Adrenal gland (tissue), 9 donors: ENCODE measurements at regions not wholly inside any gene's neighbourhood (a gene's known extent, or its start where the extent isn't known, plus 50 kb on each side); places are given as distances from the start of the nearest gene placed in this dataset.
"Not testable (repeated sequence)": the region's sequence is repeated elsewhere in the genome, so short reads cannot be mapped to it uniquely, and the experiment has no call there.

Experiments used
- DNase-seq, 7 donors: peaks; one replicate each; pipeline ENCODE4 v3.0.0-alpha.2; 2019 to 2020
- H3K27ac ChIP-seq, 5 donors: fragments of 200-600 bp; sonication (generic) in 4 of 5; 1 replicate in 3 of 5; 2 replicates in 2 of 5; pipeline versions ENCODE4 v1.5.1 to v1.8.0; 2016 to 2020; ENCODE audit warnings: mild to moderate bottlenecking in 1 of 5
- H3K27me3 ChIP-seq: fragments of 200-600 bp; 2 replicates; pipeline ENCODE4 v1.8.0; 2021
- H3K36me3 ChIP-seq, 2 donors: fragments of 200-600 bp; replicated peaks in 1 of 2; 1 replicate in 1 of 2; 2 replicates in 1 of 2; pipeline versions ENCODE4 v1.5.1 to v1.8.0; 2018 to 2022
- H3K4me1 ChIP-seq, 2 donors: fragments of 200-600 bp; replicated peaks in 1 of 2; 1 replicate in 1 of 2; 2 replicates in 1 of 2; pipeline versions ENCODE4 v1.5.1 to v1.8.0; 2018 to 2021
- H3K4me3 ChIP-seq, 4 donors: fragments of 200-600 bp; sonication (generic) in 3 of 4; one replicate each; pipeline ENCODE4 v1.5.1; 2016 to 2018
- H3K9me3 ChIP-seq, 3 donors: fragments of 200-600 bp; sonication (generic) in 1 of 3; replicated peaks in 1 of 3; 1 replicate in 2 of 3; 2 replicates in 1 of 3; pipeline versions ENCODE4 v1.5.1 to v1.8.0; 2016 to 2021
- CTCF ChIP-seq, 6 experiments: fragments of 450-650 bp in 4 of 6; fragments of 200-600 bp in 2 of 6; sonication (generic) in 1 of 6; IDR thresholded peaks; 1 replicate in 5 of 6; 2 replicates in 1 of 6; pipeline versions ENCODE4 v1.5.1 to v1.8.0; 2016 to 2021; ENCODE audit warnings: antibody characterized with exemption in 6 of 6, mild to moderate bottlenecking in 2 of 6, moderate library complexity in 1 of 6
- POLR2A ChIP-seq, 2 donors: fragments of 450-650 bp; IDR thresholded peaks; one replicate each; pipeline ENCODE4 v1.6.1; 2017; ENCODE audit warnings: antibody characterized with exemption in 2 of 2, mild to moderate bottlenecking in 2 of 2, moderate library complexity in 1 of 2
- WGBS, 4 donors: extraction: QIAGEN DNeasy Blood & Tissue Kit in 2 of 4; methylation state at CpG; one replicate each; pipeline versions ENCODE4 v1.1.5 to v1.1.7; 2013 to 2017; 5-methylcytosine and 5-hydroxymethylcytosine counted together
- intact Hi-C, 2 donors: fragments of 100-400 bp; cut with DNase I; formaldehyde crosslinking; loops; one replicate each; pipeline versions ENCODE4 v1.14.1 to v1.15.0; 2022 to 2023
- donor health status: healthy with polysubstance abuse.
- donor health status: Bipolar disorder and iron deficiency.
- donor health status: DM: yes; HTN: yes; CAD: no.
- donor health status: DM: no; HTN: no; CAD: no.
- donor health status: DM: no; HTN: no; CAD: no.

- DNase-seq, result no peak
- no peaks in the 10 kb centered on the region for H3K9me3 ChIP-seq
- TF ChIP-seq POLR2A (IDR thresholded peaks at IDR 0.05) (no peak), CTCF (IDR thresholded peaks at IDR 0.05) (no peak)
- H3K4me1 ChIP-seq, result no peaks in the 10 kb centered on the region
- WGBS, 4 donors, result 61 to 79% (median 73%) methylated on average over 2 of the region's 2 CpGs
- intact Hi-C loops, result no loop called here
- H3K27me3 ChIP-seq, result no peaks in the 10 kb centered on the region
- H3K36me3 ChIP-seq, result no peaks in the 10 kb centered on the region
- H3K27ac ChIP-seq, result no peak overlapping the region
- H3K4me3 ChIP-seq, result no peak overlapping the region
Measured at GRCh38 chr4:160717848-160718247, 1446.0 kb downstream of the FSTL5 start.

GRCh38 chr4:160724063-160724462 lies 1439.7 kb downstream of the FSTL5 start:
- intact Hi-C loops, result no loop called here
- H3K27me3 ChIP-seq, result no peaks in the 10 kb centered on the region
- no peak overlapping the region for H3K27ac ChIP-seq
- no peak for DNase-seq
- H3K9me3 ChIP-seq, result no peaks in the 10 kb centered on the region
- TF ChIP-seq POLR2A (IDR thresholded peaks at IDR 0.05), result no peak
- TF ChIP-seq CTCF (IDR thresholded peaks at IDR 0.05), result no peak
- H3K4me1 ChIP-seq, result no peaks in the 10 kb centered on the region
- no peaks in the 10 kb centered on the region for H3K36me3 ChIP-seq
- H3K4me3 ChIP-seq, result no peak overlapping the region

- no peaks in the 10 kb centered on the region for H3K36me3 ChIP-seq
- DNase-seq, result no peak
- intact Hi-C loops, result no loop called here
- H3K4me1 ChIP-seq, result no peaks in the 10 kb centered on the region
- H3K4me3 ChIP-seq, result no peak overlapping the region
- no peak for TF ChIP-seq POLR2A (IDR thresholded peaks at IDR 0.05)
- no peak for TF ChIP-seq CTCF (IDR thresholded peaks at IDR 0.05)
- H3K9me3 ChIP-seq, result no peaks in the 10 kb centered on the region
- no peaks in the 10 kb centered on the region for H3K27me3 ChIP-seq
- WGBS, 4 donors, result 71 to 83% (median 76%) methylated on average over 1 of the region's 1 CpG
- H3K27ac ChIP-seq, result no peak overlapping the region
Measured at GRCh38 chr4:160745126-160745525, 1418.7 kb downstream of the FSTL5 start.

GRCh38 chr4:160746585-160746984 lies 1417.2 kb downstream of the FSTL5 start:
- H3K36me3 ChIP-seq, H3K4me1 ChIP-seq, H3K9me3 ChIP-seq, DNase-seq, H3K27me3 ChIP-seq, H3K4me3 ChIP-seq, intact Hi-C loops, H3K27ac ChIP-seq: not testable (repeated sequence)
- 82 to 92% (median 85%) methylated on average over 7 to 8 of the region's 8 CpGs for WGBS, 4 donors

GRCh38 chr4:160772668-160773067 lies 1391.1 kb downstream of the FSTL5 start:
- Histone ChIP-seq H3K4me3 (no peak overlapping the region), H3K27ac (no peak overlapping the region), H3K36me3 (no peaks in the 10 kb centered on the region), H3K27me3 (no peaks in the 10 kb centered on the region), H3K9me3 (no peaks in the 10 kb centered on the region), H3K4me1 (no peaks in the 10 kb centered on the region)
- intact Hi-C loops, result no loop called here
- 60 to 81% (median 77%) methylated on average over 2 of the region's 2 CpGs for WGBS, 4 donors
- DNase-seq, result no peak
- TF ChIP-seq POLR2A (IDR thresholded peaks at IDR 0.05), result no peak
- TF ChIP-seq CTCF (IDR thresholded peaks at IDR 0.05), result no peak
